ENCODE measurements at regions not wholly inside any gene's neighbourhood (a gene's known extent, or its start where the extent isn't known, plus 50 kb on each side); places are given as distances from the start of the nearest gene placed in this dataset.

DNA sequence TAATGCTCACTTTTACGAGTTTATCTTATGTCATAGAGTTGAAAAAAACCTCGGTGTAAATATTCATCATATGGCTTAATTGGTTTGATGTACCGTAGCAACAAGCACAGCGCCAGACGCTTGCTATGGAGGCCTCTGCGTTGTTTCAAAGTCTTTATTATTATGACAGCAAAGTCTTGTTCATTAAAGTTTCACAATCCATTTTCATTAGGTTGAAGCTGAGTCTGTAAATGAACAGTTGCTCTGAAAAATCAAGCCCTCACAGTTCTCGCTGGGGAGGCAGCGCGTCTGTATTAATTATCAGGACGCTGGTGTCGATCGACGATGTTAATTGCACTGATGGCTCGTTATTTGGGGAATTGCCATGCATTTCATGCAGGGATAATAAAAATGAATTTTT, 185.6 kb downstream of the INSC start:
- ChIA-PET POLR2A (no interaction called here), CTCF (no interaction called here)
- no peak for DNase-seq (ENCODE audit: extremely low spot score)
- TF ChIP-seq CTCF (IDR thresholded peaks at IDR 0.05; ENCODE audit: control extremely low read depth, extremely low read depth, low read depth, missing control alignments) = no peak

DNA sequence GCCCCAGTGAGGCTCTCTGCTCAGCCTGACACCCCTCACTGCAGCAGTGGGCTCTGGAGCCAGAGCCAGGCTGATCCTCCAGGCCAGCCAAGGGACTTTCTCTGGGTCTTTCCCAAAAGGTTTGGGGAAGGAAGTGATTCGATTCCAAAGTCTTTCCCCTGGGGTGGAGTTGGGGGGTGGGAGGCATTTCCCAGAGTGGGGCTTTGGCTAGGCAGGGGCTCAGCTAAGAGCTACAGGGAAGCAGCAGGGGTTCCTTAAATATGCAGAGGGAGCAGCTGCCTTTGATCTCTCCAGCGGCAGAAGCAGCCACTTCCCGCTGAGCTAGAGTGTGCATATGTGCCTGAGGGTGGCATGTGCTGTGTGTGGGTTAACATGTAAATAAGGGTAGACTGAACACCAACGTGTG, 192.9 kb downstream of the INSC start:
- no peak for TF ChIP-seq CTCF (IDR thresholded peaks at IDR 0.05; ENCODE audit: control extremely low read depth, extremely low read depth, low read depth, missing control alignments)
- no peak for DNase-seq (ENCODE audit: extremely low spot score)
- ChIA-PET POLR2A (no interaction called here), CTCF (no interaction called here)

- ChIA-PET CTCF (interaction anchor here (1.0 kb wide), 1 partner anchor 10 kb away, joined by 3 read pairs; no protein-coding TSS in a partner anchor), POLR2A (no interaction called here)
- no peak for DNase-seq (ENCODE audit: extremely low spot score)
Observed at GRCh38 chr11:15308840-15309239, 194.1 kb downstream of the INSC start.

GRCh38 chr11:15309296-15309695, 194.6 kb downstream of the INSC start:
- TF ChIP-seq CTCF (IDR thresholded peaks at IDR 0.05; ENCODE audit: control extremely low read depth, extremely low read depth, low read depth, missing control alignments) = no peak
- CTCF ChIA-PET = no interaction called here
- no peak for DNase-seq (ENCODE audit: extremely low spot score)
- POLR2A ChIA-PET = no interaction called here

More at GRCh38 chr11:15308840-15309239, 194.1 kb downstream of the INSC start:
- no peak for TF ChIP-seq CTCF (IDR thresholded peaks at IDR 0.05; ENCODE audit: control extremely low read depth, extremely low read depth, low read depth, missing control alignments)

DNA sequence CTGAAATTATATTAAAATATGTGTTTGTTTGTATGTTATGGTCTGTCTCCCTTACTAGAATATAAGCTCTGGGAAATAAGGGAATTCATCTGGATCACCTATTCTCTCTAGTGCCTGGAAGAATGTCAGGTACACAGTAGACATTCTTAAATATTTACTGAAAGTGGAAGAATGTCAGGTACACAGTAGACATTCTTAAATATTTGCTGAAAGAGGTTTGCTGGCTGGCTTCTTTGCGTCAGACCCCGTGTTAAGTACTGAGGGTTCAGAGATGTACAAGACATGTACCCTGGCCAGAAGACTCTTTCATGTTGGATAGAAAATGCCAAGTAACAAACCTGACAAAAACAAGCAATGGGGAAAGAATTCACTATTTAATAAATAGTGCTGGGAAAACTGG, 199.1 kb downstream of the INSC start:
- ChIA-PET CTCF (no interaction called here), POLR2A (no interaction called here)
- TF ChIP-seq CTCF (IDR thresholded peaks at IDR 0.05; ENCODE audit: control extremely low read depth, extremely low read depth, low read depth, missing control alignments) = no peak
- DNase-seq (ENCODE audit: extremely low spot score) = no peak

- no peak for TF ChIP-seq CTCF (IDR thresholded peaks at IDR 0.05; ENCODE audit: control extremely low read depth, extremely low read depth, low read depth, missing control alignments)
- POLR2A ChIA-PET = no interaction called here
- no peak for DNase-seq (ENCODE audit: extremely low spot score)
- CTCF ChIA-PET = interaction anchor here (1.1 to 1.4 kb wide), 2 partner anchors 10 to 128 kb away, joined by 3 read pairs; no protein-coding TSS in a partner anchor
Observed at GRCh38 chr11:15318814-15319213, 204.1 kb downstream of the INSC start.

GRCh38 chr11:15326520-15326919, 211.8 kb downstream of the INSC start:
- TF ChIP-seq CTCF (IDR thresholded peaks at IDR 0.05; ENCODE audit: control extremely low read depth, extremely low read depth, low read depth, missing control alignments) = no peak
- POLR2A ChIA-PET = no interaction called here
- DNase-seq (ENCODE audit: extremely low spot score) = no peak
- CTCF ChIA-PET = interaction anchor here (0.9 to 1.3 kb wide), 3 partner anchors 11 to 1287 kb away, joined by 3 to 9 read pairs (median 4); no protein-coding TSS in a partner anchor
